IMR-90 (cell line): ENCODE measurements at regions not wholly inside any gene's neighbourhood (a gene's known extent, or its start where the extent isn't known, plus 50 kb on each side); places are given as distances from the start of the nearest gene placed in this dataset.

Experiments used
- ATAC-seq: fragments of 200-7000 bp; cut with Tn5 transposase; 2 replicates; pipeline ENCODE4 v1.9.1; 2020; ENCODE audit warnings: low read depth, mild to moderate bottlenecking, moderate library complexity
- BruUV-seq: library from RNA; stranded (reverse); fragments of 400-500 nt; replicated peaks from 2 replicates; lab custom pipeline; 2021; lab: Mats Ljungman, UMichigan
- CTCF ChIA-PET: fragments of 300-600 bp; formaldehyde crosslinking; extraction: SDS; loops from one replicate; lab custom pipeline; 2021; ENCODE audit warnings: antibody characterized with exemption; lab: Yijun Ruan, JAX
- POLR2A ChIA-PET: fragments of 300-600 bp; sonication (Branson Sonifier 250); formaldehyde crosslinking; loops from one replicate; lab custom pipeline; 2022; ENCODE audit warnings: antibody characterized with exemption; ENCODE audit not compliant: unreplicated experiment; lab: Charles Lee
- DNase-seq: peaks from one replicate; pipeline ENCODE4 v3.0.0; 2013
- H2AFZ ChIP-seq: replicated peaks from 2 replicates; pipeline ENCODE3; 2013; ENCODE audit warnings: low read length, mild to moderate bottlenecking; ENCODE audit not compliant: poor library complexity
- H2AK5ac ChIP-seq: 2 replicates; pipeline ENCODE4 v1.6.1; 2013; ENCODE audit warnings: low read depth, low read length, inconsistent platforms
- H2AK9ac ChIP-seq: replicated peaks from 2 replicates; pipeline ENCODE3; 2013; ENCODE audit warnings: mild to moderate bottlenecking, low read depth, low read length, moderate library complexity; ENCODE audit not compliant: poor library complexity
- H2BK120ac ChIP-seq: 2 replicates; pipeline ENCODE4 v1.6.1; 2013; ENCODE audit warnings: low read depth, low read length, inconsistent platforms
- H2BK15ac ChIP-seq: 3 replicates; pipeline ENCODE4 v1.6.1; 2013; ENCODE audit warnings: low read depth, low read length, inconsistent platforms
- H2BK20ac ChIP-seq: 2 replicates; pipeline ENCODE4 v1.6.1; 2013; ENCODE audit warnings: low read depth, mild to moderate bottlenecking, inconsistent platforms, low read length, moderate library complexity
- H2BK5ac ChIP-seq: 2 replicates; pipeline ENCODE4 v1.6.1; 2013; ENCODE audit warnings: mild to moderate bottlenecking, low read depth, low read length, inconsistent platforms; ENCODE audit not compliant: poor library complexity, severe bottlenecking
- H3K14ac ChIP-seq: replicated peaks from 2 replicates; pipeline ENCODE4 v1.6.1; 2013; ENCODE audit warnings: low read depth, low read length, inconsistent platforms
- H3K18ac ChIP-seq: 2 replicates; pipeline ENCODE4 v1.6.1; 2013; ENCODE audit warnings: low read depth, low read length, control low read depth
- H3K23ac ChIP-seq: 2 replicates; pipeline ENCODE4 v1.6.1; 2013; ENCODE audit warnings: low read depth, low read length, inconsistent platforms
- H3K27ac ChIP-seq: 2 replicates; pipeline ENCODE4 v1.5.1; 2013; ENCODE audit warnings: mild to moderate bottlenecking, control low read depth, low read length; ENCODE audit not compliant: insufficient read depth
- H3K27me3 ChIP-seq: 2 replicates; pipeline ENCODE4 v1.6.1; 2013; ENCODE audit warnings: low read length; ENCODE audit not compliant: control insufficient read depth, insufficient read depth
- H3K36me3 ChIP-seq: 2 replicates; pipeline ENCODE4 v1.6.1; 2013; ENCODE audit warnings: low read length, mixed read lengths; ENCODE audit not compliant: control insufficient read depth, insufficient read depth
- H3K4ac ChIP-seq: 2 replicates; pipeline ENCODE4 v1.6.1; 2013; ENCODE audit warnings: low read depth, low read length, inconsistent platforms
- H3K4me1 ChIP-seq: 2 replicates; pipeline ENCODE4 v1.6.1; 2013; ENCODE audit warnings: low read length, mixed read lengths; ENCODE audit not compliant: control insufficient read depth, insufficient read depth
- H3K4me2 ChIP-seq: 2 replicates; pipeline ENCODE4 v1.6.1; 2013; ENCODE audit warnings: low read depth, mild to moderate bottlenecking, control low read depth, low read length, moderate library complexity
- H3K4me3 ChIP-seq: 2 replicates; pipeline ENCODE4 v1.5.1; 2013; ENCODE audit warnings: low read depth, mild to moderate bottlenecking, control low read depth, low read length, moderate library complexity; ENCODE audit not compliant: insufficient read depth
- H3K56ac ChIP-seq: 2 replicates; pipeline ENCODE4 v1.6.1; 2013; ENCODE audit warnings: low read length, inconsistent platforms; ENCODE audit not compliant: insufficient read depth; ENCODE audit errors: extremely low read depth
- H3K79me1 ChIP-seq, 2 experiments: 2 replicates each; pipeline ENCODE4 v1.6.1; 2013; ENCODE audit warnings: low read length in 2 of 2, inconsistent platforms in 1 of 2, low read depth in 1 of 2
- H3K9ac ChIP-seq: 2 replicates; pipeline ENCODE4 v1.6.1; 2013; ENCODE audit warnings: low read depth, low read length, control low read depth
- H3K9me1 ChIP-seq: 2 replicates; pipeline ENCODE4 v1.6.1; 2013; ENCODE audit warnings: low read length, inconsistent platforms; ENCODE audit not compliant: insufficient read depth
- H3K9me3 ChIP-seq: 2 replicates; pipeline ENCODE4 v1.6.1; 2013; ENCODE audit warnings: low read length; ENCODE audit not compliant: control insufficient read depth, insufficient read depth
- H4K20me1 ChIP-seq: 2 replicates; pipeline ENCODE4 v1.6.1; 2013; ENCODE audit warnings: low read length, inconsistent platforms; ENCODE audit not compliant: insufficient read depth
- H4K5ac ChIP-seq: 2 replicates; pipeline ENCODE4 v1.6.1; 2013; ENCODE audit warnings: mild to moderate bottlenecking, low read depth, low read length, control low read depth
- H4K8ac ChIP-seq, 2 experiments: 2 replicates each; pipeline ENCODE4 v1.6.1; 2013; ENCODE audit warnings: low read depth in 2 of 2, low read length in 2 of 2, control low read depth in 1 of 2, inconsistent platforms in 1 of 2
- H4K91ac ChIP-seq: 2 replicates; pipeline ENCODE4 v1.6.1; 2013; ENCODE audit warnings: low read depth, low read length, inconsistent platforms; ENCODE audit not compliant: insufficient read depth
- BHLHE40 ChIP-seq: fragments of 150-350 bp; IDR thresholded peaks from 2 replicates; pipeline ENCODE4 v1.6.1; 2016; ENCODE audit warnings: mild to moderate bottlenecking, low read depth, low read length
- ELK1 ChIP-seq: fragments of 150-350 bp; IDR thresholded peaks from 2 replicates; pipeline ENCODE4 v1.6.1; 2016; ENCODE audit warnings: low read depth, mild to moderate bottlenecking, low read length, moderate library complexity, borderline replicate concordance
- MAFK ChIP-seq: IDR thresholded peaks from 2 replicates; pipeline ENCODE4 v1.6.1; 2012; ENCODE audit warnings: low read depth, low read length, improper control_type of control experiment
- MAZ ChIP-seq: IDR thresholded peaks from 2 replicates; pipeline ENCODE4 v1.6.1; 2012; ENCODE audit warnings: low read depth, mild to moderate bottlenecking, low read length, improper control_type of control experiment, moderate library complexity, borderline replicate concordance
- NFE2L2 ChIP-seq: fragments of 150-350 bp; IDR thresholded peaks from 2 replicates; pipeline ENCODE4 v1.6.1; 2016; ENCODE audit warnings: low read depth, mild to moderate bottlenecking, low read length
- POLR2A ChIP-seq: IDR thresholded peaks from 2 replicates; pipeline ENCODE4 v1.6.1; 2012; ENCODE audit warnings: mild to moderate bottlenecking, low read depth, low read length
- RAD21 ChIP-seq: IDR thresholded peaks from 2 replicates; pipeline ENCODE4 v1.6.1; 2012; ENCODE audit warnings: low read length, improper control_type of control experiment
- RFX5 ChIP-seq: IDR thresholded peaks from 2 replicates; pipeline ENCODE4 v1.8.0; 2012; ENCODE audit warnings: low read depth, mild to moderate bottlenecking, low read length, moderate library complexity
- WGBS, 2 experiments: methylation state at CpG; one replicate each; pipeline versions ENCODE4 v1.1.5 to v1.1.7; 2013; ENCODE audit warnings: missing lambda C conversion rate in 2 of 2; ENCODE audit not compliant: insufficient read length in 1 of 2; ENCODE audit errors: extremely low coverage in 2 of 2; 5-methylcytosine and 5-hydroxymethylcytosine counted together
- dilution Hi-C: fragments of 300-500 bp; cut with HindIII; formaldehyde crosslinking; loops from one replicate; pipeline ENCODE4 v1.14.3; 2018; ENCODE audit warnings: low sequenced_read_pairs; ENCODE audit not compliant: unreplicated experiment
- in situ Hi-C: fragments of 300-500 bp; cut with MboI; formaldehyde crosslinking; loops from 3 replicates; pipeline ENCODE4 v1.14.3; 2019; ENCODE audit warnings: low sequenced_read_pairs, inconsistent platforms, mixed read lengths
- intact Hi-C: fragments of 100-400 bp; cut with micrococcal nuclease; formaldehyde crosslinking; loops from 2 replicates; pipeline ENCODE4 v1.10.0; 2022

GRCh38 chr5:174459832-174460448 lies 264.4 kb upstream of the MSX2 start:
- H3K79me1 ChIP-seq = no peaks in the 10 kb centered on the region
- no peak overlapping the region for H2BK120ac ChIP-seq
- H2BK5ac ChIP-seq = no peak overlapping the region
- H3K56ac ChIP-seq = no peak overlapping the region
- no peak overlapping the region for H2AK5ac ChIP-seq
- H3K4ac ChIP-seq = no peak overlapping the region
- in situ Hi-C loops = no loop called here
- peak overlapping the region; percentile 50 for H2AFZ ChIP-seq
- H4K8ac ChIP-seq = no peak overlapping the region
- intact Hi-C loops = no loop called here
- H4K20me1 ChIP-seq = no peaks in the 10 kb centered on the region
- no peak overlapping the region for H2BK20ac ChIP-seq
- H3K27ac ChIP-seq = no peak overlapping the region
- H3K9ac ChIP-seq = no peak overlapping the region
- 77% methylated on average over 6 of the region's 9 CpGs; no CpG with 5 or more reads in 1 of the 2 experiments for WGBS, 2 experiments
- no peak overlapping the region for H3K23ac ChIP-seq
- ChIA-PET POLR2A (no interaction called here), CTCF (interaction anchor here (0.6 kb wide), 1 partner anchor 10 kb away, joined by 4 read pairs; no protein-coding TSS in a partner anchor)
- no peak overlapping the region for H3K14ac ChIP-seq
- H3K36me3 ChIP-seq = no peaks in the 10 kb centered on the region
- no peak overlapping the region for H3K4me3 ChIP-seq
- TF ChIP-seq RAD21 = no peak
- TF ChIP-seq POLR2A = no peak
- no peak for TF ChIP-seq MAZ
- TF ChIP-seq MAFK = no peak
- TF ChIP-seq BHLHE40 = no peak
- TF ChIP-seq NFE2L2 = no peak
- TF ChIP-seq ELK1 = no peak
- TF ChIP-seq RFX5 = no peak
- no peaks in the 10 kb centered on the region for H3K4me1 ChIP-seq
- H3K9me1 ChIP-seq = no peaks in the 10 kb centered on the region
- BruUV-seq = no TSS peak
- H4K5ac ChIP-seq = no peak overlapping the region
- no peaks in the 10 kb centered on the region for H3K9me3 ChIP-seq
- H3K18ac ChIP-seq = no peak overlapping the region
- H3K27me3 ChIP-seq = peaks cover 3% of the 10 kb centered on the region
- H2BK15ac ChIP-seq = no peak overlapping the region
- dilution Hi-C loops = no loop called here
- no peak for DNase-seq
- no peak overlapping the region for H3K4me2 ChIP-seq
- no peak overlapping the region for H4K91ac ChIP-seq
- no peak for ATAC-seq
- H2AK9ac ChIP-seq = no peak overlapping the region
